Globus pallidus (tissue), 1 donor: ENCODE measurements at regions not wholly inside any gene's neighbourhood (a gene's known extent, or its start where the extent isn't known, plus 50 kb on each side); places are given as distances from the start of the nearest gene placed in this dataset.

Experiments
- DNase-seq: peaks from one replicate; pipeline ENCODE4 v3.0.0-alpha.2; 2015; ENCODE audit warnings: low spot score

DNA sequence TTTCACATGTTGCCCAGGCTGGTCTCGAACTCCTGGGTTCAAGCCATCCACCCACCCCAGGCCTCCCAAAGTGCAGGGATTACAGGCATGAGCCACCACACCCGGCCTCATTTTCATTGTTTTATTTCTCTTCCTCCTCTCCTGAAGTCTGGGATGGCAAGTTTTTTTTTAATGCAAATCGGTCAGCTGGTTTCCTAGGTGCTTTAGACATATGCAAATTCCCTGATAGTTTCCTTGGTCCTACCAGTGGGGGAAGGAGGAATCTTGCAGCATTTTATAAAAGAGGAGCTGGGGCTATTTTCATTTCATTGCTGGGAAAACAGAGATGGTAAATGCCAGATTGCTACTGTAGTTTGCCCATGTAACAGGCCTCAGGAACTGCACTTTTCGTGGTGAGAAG, 179.4 kb downstream of the ACTL7B start:
- no peak for DNase-seq

DNA sequence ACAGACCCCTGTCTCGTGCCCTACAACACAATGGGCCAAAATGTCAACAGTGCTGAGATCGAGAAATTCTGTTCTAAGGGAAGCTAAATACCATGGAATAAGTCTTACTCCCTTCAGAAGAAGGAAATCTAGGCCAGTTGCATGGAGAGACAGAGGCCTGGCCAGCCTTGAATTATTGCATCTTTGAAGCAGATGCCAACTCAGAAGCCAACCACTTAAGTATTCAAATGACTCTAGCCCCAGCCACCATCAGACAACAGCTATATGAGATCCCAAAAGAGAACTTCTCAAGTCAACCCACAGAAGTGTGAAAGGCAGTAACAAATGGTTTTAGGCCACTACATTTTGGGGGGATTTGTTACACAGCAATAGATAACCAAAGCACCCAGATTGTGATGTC, 180.1 kb downstream of the ACTL7B start:
- no peak for DNase-seq

DNA sequence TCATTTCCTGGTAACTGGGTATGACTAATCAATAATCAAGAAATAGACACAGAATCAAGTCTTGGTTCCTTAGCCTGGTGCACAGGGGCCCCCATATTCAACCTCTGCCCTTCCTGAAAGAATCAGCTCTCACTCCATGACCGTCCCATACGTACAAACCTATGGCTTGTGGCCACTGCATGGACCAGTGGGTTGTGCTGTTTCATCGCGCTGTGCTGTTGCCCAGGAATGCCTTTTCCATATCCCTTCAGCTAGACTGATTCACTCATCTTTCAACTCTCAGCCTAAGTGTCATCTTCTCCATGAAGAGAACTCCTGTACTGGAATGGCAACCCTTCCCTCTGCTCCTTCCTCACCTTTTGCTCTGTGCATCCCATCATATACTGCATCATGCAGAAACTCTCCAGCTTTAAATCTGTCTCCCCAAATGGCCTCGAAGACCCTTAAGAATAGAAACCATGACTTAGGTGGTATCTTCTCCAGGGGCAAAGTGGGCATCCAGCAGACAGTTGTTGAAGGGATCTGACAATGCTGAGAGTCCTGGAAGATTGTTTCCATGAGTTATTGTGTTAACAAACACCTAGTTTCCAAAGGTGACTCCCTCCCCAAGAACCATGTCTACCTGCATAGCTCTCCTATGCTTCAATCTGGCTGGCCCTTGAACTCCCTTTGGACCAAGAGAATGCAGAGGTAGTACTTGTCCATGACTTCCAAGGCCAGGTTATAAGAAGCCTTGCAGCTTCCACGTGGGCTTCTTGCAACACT, 180.8 kb downstream of the ACTL7B start:
- DNase-seq, result no peak

DNA sequence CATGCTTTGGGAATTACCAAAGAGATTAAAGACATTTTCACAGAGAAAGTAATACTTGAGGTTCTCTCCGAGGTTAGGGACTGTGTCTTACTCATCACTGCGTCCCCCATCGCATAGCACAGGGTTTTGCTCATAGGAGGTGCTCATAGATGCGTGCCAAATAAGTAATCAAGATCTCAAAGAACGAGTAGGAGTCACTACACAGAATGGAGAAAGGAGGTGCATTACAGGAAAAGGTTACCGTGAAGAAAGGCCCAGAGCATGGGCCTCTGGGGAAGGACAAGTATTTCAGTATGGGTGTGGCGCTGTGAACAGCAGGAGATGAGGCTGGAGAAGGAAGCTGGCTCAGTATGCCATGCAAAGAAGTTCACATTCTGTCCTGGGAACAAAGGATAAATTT, 182.4 kb downstream of the ACTL7B start:
- DNase-seq, result no peak

DNA sequence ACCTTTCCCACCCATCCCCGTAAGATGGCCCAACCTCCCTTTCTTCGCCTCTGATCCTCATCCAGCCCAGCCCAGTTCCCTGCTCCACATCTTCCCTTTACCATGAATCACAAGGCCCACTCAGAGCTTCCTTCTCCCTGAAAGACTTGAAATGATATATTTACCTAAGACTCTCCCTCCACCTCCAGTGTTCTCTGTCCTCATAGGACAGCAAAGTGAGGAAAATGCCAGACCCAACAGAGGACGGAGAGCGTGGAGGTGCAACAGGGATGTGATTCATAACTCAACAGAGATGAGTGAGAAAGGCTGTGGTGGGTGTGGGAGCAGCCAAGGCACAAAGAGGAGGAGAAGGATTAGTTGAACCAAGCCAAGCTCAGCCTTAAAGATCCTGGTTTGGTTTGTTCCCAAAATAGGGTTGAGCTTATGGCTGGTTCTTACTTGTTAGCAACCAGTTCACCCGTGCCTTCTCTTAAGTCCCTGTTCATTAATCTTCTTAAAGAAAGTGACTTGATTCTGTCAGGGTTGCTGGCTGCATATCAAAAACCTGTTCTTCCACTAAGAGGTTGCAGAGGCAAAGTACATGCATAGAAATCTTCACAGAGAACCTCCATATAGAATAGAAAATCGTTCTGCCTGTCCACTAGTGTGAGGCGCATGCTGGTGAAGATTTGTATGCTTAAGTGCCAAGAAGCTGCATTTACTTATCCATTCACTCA, 183.2 kb downstream of the ACTL7B start:
- no peak for DNase-seq

DNA sequence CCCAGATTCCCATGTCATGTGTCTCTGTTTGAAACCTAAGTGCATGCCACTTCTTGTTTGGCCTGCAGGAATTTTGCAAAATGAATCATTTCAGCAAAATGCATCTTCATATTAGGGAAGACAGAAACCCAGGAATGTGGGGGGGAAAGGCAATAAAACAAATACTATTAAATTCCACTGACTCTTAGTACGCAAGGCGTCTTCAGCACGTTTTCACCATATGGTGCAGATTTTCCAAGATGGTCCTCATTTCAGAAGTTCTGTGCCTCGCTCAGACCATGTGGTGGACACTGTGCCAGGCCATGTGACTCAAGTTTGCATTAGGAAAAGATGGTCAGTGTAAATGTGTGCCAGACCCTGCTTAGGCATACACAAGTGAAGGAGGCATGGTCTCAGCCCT, 184.0 kb downstream of the ACTL7B start:
- no peak for DNase-seq

DNA sequence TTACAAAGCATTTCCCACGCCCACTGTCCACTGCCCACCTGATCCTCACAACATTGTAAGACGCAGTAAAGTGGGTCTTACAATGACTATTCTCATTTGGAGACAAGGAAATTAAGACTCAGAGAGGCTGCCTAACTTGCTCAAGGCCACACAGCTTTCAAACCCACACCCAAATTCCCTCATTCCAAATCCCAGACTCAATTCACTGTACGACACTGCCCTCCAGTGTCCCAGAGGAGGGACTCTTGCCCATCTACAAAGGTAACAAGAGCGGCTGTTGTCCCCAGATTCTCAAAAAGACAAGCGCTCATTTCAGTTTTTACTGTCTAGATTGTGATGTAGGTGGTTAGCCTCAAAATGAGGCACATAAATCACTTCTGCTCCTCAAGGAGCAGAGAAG, 184.6 kb downstream of the ACTL7B start:
- no peak for DNase-seq

DNA sequence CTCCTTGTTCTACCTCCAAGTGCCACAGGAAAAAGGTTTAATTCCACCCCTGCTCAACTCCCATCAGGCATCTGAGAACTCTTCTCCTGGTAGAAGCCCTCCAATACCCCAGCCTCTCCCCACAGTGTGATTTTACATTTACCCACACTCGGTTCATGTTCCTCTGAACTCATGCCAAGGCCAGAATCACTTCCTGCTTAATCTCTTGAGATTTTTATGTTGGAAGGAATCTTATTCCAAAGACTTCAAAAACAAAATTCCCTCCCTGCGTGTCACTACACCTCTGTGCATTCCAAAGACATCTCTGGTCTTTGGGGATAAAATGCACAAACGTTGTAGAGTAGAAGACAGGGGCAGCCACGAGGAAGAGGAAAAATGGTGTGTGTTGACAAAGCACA, 186.8 kb downstream of the ACTL7B start:
- no peak for DNase-seq

DNA sequence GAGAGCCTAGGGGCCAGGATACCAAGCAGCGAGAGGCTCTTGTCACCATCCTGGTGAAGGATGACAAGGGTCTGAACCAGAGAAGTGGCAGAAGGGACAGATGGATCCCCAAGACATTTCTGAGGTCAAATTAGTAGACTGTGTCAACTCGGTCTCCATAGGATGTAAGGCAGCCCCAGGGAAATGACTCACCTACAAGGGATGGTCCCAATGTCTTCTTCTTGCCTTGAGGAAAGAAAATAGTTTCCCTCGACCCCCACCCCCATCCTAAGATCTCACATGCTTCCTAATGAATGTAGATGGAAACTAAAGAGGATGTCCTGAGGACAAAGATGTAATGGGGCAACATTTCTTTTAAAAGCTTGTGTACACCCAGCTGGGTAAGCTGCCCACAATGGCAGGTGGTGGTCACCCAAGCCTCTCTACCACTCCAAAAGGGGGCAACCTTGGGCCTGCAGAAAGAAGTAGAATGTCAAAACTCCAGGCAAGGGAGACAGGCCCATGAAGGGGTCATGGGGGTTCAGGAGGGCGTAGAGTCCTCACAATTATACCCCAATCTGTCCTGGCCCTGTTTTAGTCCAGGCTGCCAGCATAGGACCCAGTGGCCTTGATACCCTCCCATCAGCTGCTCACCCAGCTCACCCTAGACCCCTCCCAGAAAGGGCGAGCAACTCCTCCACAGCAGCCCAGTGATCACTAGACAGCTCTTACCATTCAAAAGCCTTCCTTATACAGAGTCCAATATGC, 187.4 kb downstream of the ACTL7B start:
- no peak for DNase-seq

DNA sequence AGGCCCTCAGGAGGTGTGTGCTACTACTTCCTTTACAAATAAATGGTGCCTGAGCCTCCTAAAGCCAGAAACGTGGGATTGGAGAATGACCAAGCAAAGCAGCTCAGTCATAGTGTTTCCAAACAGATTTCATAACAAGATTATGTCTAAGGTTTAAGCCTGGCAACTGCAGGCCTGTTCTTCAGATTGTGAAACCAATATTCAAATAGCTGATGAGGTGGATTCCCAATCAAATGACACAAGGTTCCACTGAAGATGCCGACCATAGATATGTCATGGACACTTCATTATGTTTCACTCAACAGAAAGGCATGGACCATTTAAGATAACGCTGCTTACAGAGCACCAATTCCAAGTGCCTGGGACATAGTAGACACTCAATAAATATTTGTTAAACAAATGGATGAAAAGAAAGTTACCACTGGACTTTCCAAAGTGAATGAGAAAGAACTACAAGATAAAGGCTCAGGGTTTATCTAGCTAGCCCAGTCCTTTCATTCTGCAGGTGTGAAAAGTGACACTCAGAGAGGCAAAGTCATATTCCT, 189.5 kb downstream of the ACTL7B start:
- DNase-seq, result no peak

DNA sequence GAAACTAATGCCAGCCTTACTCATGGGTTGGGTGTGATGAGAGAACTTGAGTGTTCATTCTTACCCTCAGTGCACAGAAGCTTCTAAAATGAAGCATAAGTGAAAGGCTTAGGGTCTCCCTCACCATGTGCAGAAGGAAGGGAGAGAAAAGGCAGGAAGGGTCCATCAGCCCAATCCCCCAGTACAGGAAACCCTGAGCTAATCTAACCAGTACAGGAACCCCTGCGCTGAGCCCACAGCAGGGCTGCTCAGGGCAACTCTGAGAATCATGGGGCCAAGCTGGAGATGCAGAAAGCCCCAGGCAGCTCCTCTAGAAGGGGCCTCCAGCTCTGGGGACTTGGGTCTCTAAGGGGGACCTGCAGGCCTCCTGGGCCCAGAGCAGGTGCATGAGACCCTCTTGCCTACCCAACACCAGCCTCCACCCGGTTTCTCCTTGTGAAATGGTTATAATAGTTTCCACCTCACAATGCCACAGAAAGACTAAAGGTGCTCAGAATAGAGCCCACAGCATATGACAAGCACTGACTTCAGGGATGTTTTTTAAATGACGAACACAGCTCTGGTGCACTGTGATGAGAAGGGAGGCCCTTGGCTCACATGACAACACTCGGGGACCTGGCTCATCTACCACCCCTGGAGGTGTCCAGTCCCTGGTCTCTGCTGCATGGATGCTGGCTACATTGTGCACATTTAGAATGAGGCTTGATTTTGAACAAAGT, 190.1 kb downstream of the ACTL7B start:
- no peak for DNase-seq

DNA sequence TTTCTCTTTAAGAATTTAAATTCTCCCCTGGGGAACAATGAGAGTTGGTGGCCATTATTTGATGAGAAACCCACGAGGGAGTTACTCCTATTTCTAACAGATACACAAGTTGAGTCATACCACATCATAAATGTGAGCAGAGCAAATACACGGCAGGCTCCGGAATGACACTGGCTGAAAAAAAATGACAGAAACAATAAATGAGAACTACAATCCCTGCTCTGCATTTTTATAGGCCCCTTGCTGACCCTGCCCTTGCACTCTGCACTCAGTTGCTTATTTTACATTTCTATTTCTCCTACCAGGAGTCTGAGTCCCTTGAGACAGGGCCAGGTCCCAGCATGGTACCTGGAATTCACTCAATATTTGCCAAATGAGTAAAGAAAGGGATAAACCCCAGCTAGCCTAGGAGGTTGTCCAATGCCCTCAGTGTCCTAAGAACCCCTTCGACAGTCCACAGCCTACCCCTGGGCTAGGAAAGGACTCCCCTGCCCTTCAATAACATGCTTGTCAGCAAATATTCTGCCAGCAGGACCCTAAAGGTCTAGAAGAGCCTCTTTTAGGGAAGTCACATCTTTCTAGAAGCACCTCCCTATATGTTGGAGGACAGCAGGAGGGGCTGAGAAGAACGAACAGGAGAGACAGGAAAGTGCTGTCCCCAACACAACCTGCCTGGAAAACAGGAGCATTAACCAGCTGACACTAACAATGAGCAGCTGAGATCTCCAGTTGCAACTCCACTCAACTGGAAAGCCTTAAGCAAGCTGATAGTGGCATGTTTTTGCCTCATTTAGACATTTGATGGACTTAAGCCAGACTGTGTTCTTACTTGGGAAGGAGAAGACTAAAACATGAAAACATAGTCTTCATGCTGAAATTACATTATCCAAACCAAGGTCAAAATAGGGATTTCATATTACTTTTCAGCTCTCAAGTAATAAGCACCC, 191.2 kb downstream of the ACTL7B start:
- no peak for DNase-seq

DNA sequence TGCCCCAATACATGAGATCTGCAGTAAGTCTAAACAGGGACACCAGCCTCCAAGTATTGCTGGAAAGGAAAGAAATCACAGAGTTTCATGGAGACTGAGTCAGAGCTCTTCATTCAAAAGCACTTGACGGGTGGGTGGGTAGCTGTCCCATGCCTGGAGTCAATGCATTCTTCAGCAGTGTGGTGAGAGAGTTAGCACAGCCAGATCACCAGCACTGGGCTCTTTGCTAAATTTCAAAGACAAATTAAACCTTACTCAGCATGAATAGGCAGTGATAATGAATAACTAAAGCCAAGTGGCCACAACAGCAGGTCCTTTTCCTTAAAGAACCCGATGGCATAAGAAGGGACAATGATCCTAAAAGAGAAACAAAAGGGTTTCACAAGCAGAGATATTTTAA, 192.4 kb downstream of the ACTL7B start:
- DNase-seq, result no peak

DNA sequence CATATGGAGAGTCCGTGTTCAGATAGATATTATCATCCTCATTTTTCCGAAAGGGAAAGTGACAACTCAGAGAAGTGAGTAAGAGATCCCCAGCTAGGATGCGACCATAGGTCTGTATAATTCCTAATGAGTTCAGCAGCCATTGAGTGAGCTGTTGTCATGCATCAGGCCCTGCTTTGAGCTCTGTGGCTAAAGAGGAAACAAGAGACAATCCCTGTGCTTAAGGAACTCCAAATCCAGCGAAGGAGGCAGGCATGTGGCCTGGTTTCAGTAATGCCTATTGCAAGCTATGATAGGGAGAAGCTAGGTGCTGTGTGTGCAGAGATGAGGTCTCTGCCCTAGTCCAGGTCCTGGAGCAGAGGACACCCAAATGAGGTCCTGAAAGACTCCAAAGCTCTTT, 192.8 kb downstream of the ACTL7B start:
- no peak for DNase-seq

DNA sequence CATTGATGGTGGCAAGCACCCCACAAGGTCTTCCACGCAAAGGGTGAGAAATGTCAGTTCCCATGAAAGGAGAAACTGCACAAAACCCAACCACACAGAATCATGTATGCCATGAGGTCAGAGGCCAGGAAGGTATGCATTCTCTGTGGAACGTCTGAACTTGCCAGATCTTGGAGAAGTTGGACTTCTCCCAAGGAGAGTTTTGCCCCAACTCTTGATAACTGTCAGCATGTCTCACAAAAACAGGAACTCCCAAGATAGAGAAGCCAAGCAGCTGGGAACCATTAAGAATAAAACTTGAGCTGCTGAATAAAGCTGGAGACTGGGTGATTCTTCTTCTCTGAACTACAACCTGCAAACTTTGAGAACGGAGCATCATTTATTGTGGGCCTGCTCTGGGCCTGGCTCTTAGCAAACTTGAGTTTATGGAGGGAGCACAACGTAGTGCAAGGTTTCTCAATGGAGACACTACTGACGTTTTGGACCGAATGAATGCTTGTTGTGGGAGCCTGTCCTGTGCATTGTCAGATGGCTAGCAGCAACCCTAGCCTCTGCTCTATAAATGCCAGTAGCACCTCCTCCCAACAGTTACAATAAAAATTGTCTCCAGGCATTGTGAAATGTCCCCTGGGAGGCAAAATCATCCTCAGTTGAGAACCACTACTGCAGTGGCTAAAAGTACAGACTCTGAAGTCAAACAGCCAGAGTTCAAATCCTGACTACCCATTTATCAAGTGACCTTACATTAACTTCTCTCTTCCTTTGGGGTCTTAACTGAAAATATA, 193.5 kb downstream of the ACTL7B start:
- DNase-seq, result no peak

DNA sequence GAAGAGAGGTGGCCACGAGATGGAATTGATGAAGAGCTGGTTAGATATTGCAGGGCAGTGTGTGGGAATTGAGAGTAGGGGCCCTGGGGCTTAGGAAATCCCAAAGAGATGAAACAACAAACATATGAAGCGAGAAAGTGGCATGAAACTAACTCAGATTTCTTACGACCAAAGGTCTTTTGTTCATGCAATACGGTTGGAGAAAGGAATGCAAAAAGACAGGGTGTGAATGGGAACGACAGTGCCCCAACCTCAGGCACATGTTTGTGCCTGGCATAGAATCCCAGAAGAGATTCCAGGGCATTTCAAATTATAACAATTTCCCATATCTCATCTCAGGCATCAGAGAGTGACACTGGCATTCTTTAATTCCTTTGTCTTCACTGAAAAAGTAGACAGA, 199.2 kb downstream of the ACTL7B start:
- DNase-seq, result no peak

DNA sequence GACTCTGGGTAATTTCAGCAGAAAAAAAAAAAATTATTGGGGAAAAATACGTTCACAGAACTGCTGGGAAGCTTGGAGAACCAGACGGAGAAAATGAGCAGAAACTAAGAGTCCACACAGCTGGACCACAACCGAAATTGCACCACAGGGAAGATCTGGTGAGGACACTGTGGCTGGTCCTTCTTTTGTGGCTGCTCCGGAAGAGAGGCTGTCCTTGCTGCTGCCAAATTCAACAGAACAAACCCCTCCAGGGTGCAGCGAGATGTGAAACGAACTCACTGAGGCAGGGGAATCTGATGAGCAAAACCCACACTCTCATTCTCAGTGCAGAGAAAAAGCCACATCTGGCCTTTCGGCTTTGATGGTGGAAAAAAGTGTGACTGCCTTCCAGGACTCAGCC, 200.0 kb downstream of the ACTL7B start:
- no peak for DNase-seq

DNA sequence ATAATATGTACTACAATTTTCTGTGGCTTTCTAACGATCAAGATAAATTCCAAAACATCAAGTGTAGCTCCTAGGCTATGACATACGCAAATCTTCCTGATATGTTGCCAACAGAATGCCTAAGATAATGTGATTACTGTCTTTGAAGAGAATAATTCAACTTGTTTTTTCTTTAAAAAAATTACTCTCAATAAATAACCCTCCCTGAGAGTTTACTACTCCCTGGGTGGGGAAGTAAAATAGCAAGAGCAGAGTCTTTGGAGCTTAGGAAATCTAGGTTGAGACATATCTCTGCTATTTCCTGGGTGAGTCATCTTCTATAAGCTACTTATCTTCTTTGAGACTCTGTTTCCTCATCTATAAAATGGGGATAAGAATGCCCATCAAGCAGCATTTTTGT, 201.2 kb downstream of the ACTL7B start:
- no peak for DNase-seq

DNA sequence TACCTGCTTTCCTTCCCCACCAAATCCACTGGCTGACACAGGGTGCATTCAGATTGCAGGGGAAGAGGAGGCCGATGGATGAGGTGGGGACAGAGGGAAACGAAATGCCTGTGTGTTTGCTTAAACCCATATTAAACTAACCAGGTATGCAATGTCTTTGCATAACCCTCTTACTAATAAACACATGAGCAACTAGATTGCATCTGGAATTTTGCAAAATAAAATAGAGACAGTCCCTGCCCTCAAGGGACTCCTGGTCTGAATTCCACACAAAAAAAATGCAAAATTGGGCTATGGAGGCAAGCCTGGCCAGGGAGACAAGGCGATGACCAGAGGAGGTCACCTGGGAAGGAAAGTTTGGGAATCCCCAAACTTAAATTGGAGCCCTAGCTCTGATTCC, 202.9 kb downstream of the ACTL7B start:
- DNase-seq, result no peak

DNA sequence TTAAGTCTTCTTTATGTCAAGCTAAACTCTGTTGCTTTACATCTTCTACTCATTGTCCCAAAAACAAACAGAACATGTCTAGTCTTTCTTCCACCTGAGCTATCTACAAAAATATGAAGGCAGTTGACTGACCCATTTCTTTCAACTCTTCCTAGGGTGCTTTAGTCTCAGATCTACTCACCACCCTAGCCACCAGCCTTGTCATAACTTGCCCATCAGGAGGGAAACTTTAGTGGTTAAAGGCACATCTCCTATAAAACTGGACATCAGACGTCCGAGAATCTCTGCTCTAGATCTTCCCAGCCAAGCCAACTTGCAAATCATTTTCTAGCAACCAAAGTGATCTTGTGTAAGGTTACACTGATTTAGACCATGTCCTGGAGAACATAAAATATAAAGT, 205.0 kb downstream of the ACTL7B start:
- DNase-seq, result no peak
